ENCODE measurements at regions not wholly inside any gene's neighbourhood (a gene's known extent, or its start where the extent isn't known, plus 50 kb on each side); places are given as distances from the start of the nearest gene placed in this dataset.

- TF ChIP-seq, protein P1, sequence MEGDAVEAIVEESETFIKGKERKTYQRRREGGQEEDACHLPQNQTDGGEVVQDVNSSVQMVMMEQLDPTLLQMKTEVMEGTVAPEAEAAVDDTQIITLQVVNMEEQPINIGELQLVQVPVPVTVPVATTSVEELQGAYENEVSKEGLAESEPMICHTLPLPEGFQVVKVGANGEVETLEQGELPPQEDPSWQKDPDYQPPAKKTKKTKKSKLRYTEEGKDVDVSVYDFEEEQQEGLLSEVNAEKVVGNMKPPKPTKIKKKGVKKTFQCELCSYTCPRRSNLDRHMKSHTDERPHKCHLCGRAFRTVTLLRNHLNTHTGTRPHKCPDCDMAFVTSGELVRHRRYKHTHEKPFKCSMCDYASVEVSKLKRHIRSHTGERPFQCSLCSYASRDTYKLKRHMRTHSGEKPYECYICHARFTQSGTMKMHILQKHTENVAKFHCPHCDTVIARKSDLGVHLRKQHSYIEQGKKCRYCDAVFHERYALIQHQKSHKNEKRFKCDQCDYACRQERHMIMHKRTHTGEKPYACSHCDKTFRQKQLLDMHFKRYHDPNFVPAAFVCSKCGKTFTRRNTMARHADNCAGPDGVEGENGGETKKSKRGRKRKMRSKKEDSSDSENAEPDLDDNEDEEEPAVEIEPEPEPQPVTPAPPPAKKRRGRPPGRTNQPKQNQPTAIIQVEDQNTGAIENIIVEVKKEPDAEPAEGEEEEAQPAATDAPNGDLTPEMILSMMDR (IDR thresholded peaks at IDR 0.05; ENCODE audit: insufficient read depth, low read length), result no peak
- TF ChIP-seq POLR2AphosphoS5 (IDR thresholded peaks at IDR 0.05; ENCODE audit: low read depth) (no peak), GABPA (IDR thresholded peaks at IDR 0.05; ENCODE audit: low read depth) (no peak), SPI1 (IDR thresholded peaks at IDR 0.05; ENCODE audit: borderline replicate concordance, low read depth) (no peak)
- TF ChIP-seq, protein P2, sequence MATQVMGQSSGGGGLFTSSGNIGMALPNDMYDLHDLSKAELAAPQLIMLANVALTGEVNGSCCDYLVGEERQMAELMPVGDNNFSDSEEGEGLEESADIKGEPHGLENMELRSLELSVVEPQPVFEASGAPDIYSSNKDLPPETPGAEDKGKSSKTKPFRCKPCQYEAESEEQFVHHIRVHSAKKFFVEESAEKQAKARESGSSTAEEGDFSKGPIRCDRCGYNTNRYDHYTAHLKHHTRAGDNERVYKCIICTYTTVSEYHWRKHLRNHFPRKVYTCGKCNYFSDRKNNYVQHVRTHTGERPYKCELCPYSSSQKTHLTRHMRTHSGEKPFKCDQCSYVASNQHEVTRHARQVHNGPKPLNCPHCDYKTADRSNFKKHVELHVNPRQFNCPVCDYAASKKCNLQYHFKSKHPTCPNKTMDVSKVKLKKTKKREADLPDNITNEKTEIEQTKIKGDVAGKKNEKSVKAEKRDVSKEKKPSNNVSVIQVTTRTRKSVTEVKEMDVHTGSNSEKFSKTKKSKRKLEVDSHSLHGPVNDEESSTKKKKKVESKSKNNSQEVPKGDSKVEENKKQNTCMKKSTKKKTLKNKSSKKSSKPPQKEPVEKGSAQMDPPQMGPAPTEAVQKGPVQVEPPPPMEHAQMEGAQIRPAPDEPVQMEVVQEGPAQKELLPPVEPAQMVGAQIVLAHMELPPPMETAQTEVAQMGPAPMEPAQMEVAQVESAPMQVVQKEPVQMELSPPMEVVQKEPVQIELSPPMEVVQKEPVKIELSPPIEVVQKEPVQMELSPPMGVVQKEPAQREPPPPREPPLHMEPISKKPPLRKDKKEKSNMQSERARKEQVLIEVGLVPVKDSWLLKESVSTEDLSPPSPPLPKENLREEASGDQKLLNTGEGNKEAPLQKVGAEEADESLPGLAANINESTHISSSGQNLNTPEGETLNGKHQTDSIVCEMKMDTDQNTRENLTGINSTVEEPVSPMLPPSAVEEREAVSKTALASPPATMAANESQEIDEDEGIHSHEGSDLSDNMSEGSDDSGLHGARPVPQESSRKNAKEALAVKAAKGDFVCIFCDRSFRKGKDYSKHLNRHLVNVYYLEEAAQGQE (IDR thresholded peaks at IDR 0.05; ENCODE audit: insufficient replicate concordance, low read depth), result no peak
These were observed 1232.0 kb downstream of the STIM2 start for GRCh38 chr4:28092610-28093009.

All from HL-60 (cell line).